Peyer's patch (tissue), 4 donors: ENCODE measurements at regions not wholly inside any gene's neighbourhood (a gene's known extent, or its start where the extent isn't known, plus 50 kb on each side); places are given as distances from the start of the nearest gene placed in this dataset.
A peak's percentile ranks its signal among the peaks of the same experiment; 100 is the strongest.

Experiments
- DNase-seq, 3 donors: peaks; one replicate each; pipeline ENCODE4 v3.0.0-alpha.2; 2017 to 2019
- H3K27ac ChIP-seq, 4 donors: fragments of 200-600 bp; sonication (generic); one replicate each; pipeline ENCODE4 v1.5.1; 2016 to 2019
- H3K27me3 ChIP-seq, 2 donors: fragments of 200-600 bp; sonication (generic); one replicate each; pipeline ENCODE4 v1.5.1; 2019
- H3K36me3 ChIP-seq, 3 donors: fragments of 200-600 bp; sonication (generic); one replicate each; pipeline ENCODE4 v1.5.1; 2016 to 2019
- H3K4me1 ChIP-seq, 4 donors: fragments of 200-600 bp; sonication (generic); one replicate each; pipeline ENCODE4 v1.5.1; 2016 to 2019
- H3K4me3 ChIP-seq, 4 donors: fragments of 200-600 bp; sonication (generic); 1 replicate in 3 of 4; 2 replicates in 1 of 4; pipeline ENCODE4 v1.5.1; 2016 to 2019; ENCODE audit warnings: mild to moderate bottlenecking in 1 of 4
- H3K9me3 ChIP-seq, 4 donors: fragments of 200-600 bp; sonication (generic); one replicate each; pipeline ENCODE4 v1.5.1; 2016 to 2019; ENCODE audit warnings: mild to moderate bottlenecking in 1 of 4
- CTCF ChIP-seq, 6 experiments: fragments of 450-650 bp in 4 of 6; fragments of 200-600 bp in 2 of 6; sonication (generic) in 1 of 6; IDR thresholded peaks; one replicate each; pipeline ENCODE4 v1.5.1; 2017 to 2019; ENCODE audit warnings: antibody characterized with exemption in 6 of 6, mild to moderate bottlenecking in 3 of 6, moderate library complexity in 1 of 6
- POLR2A ChIP-seq, 2 donors: fragments of 450-650 bp; IDR thresholded peaks; one replicate each; pipeline ENCODE4 v1.5.1; 2017; ENCODE audit warnings: antibody characterized with exemption in 2 of 2, mild to moderate bottlenecking in 2 of 2, moderate library complexity in 2 of 2

GRCh38 chr2:217656316-217656715 is 346.5 kb downstream of the TNS1 start:
- Histone ChIP-seq H3K27me3 (no peaks in the 10 kb centered on the region), H3K9me3 (no peaks in the 10 kb centered on the region), H3K4me1 (no peaks in the 10 kb centered on the region), H3K4me3 (no peak overlapping the region), H3K36me3 (no peaks in the 10 kb centered on the region), H3K27ac (no peak overlapping the region)
- DNase-seq, result no peak
- TF ChIP-seq CTCF (IDR thresholded peaks at IDR 0.05) (no peak), POLR2A (IDR thresholded peaks at IDR 0.05) (no peak)

GRCh38 chr2:217655651-217656050 is 347.1 kb downstream of the TNS1 start:
- Histone ChIP-seq H3K36me3 (no peaks in the 10 kb centered on the region), H3K27ac (no peak overlapping the region), H3K27me3 (no peaks in the 10 kb centered on the region), H3K9me3 (no peaks in the 10 kb centered on the region), H3K4me1 (no peaks in the 10 kb centered on the region), H3K4me3 (no peak overlapping the region)
- TF ChIP-seq CTCF (IDR thresholded peaks at IDR 0.05) (no peak), POLR2A (IDR thresholded peaks at IDR 0.05) (no peak)
- DNase-seq, result no peak

GRCh38 chr2:217654168-217654567 is 348.6 kb downstream of the TNS1 start:
- Histone ChIP-seq H3K4me3 (no peak overlapping the region), H3K4me1 (no peaks in the 10 kb centered on the region), H3K27me3 (no peaks in the 10 kb centered on the region), H3K36me3 (no peaks in the 10 kb centered on the region), H3K27ac (no peak overlapping the region), H3K9me3 (no peaks in the 10 kb centered on the region)
- TF ChIP-seq CTCF (IDR thresholded peaks at IDR 0.05) (no peak), POLR2A (IDR thresholded peaks at IDR 0.05) (no peak)
- no peak for DNase-seq

- TF ChIP-seq POLR2A (IDR thresholded peaks at IDR 0.05), result no peak
- no peak for TF ChIP-seq CTCF (IDR thresholded peaks at IDR 0.05)
- DNase-seq, result peak in 2 of 3 donors; percentile 17 to 50
Measured at GRCh38 chr2:217652761-217653639, 349.8 kb downstream of the TNS1 start.

GRCh38 chr2:217650716-217651360 is 352.0 kb downstream of the TNS1 start:
- H3K36me3 ChIP-seq, result no peaks in the 10 kb centered on the region
- H3K27me3 ChIP-seq, result no peaks in the 10 kb centered on the region
- no peaks in the 10 kb centered on the region for H3K4me1 ChIP-seq
- no peak for TF ChIP-seq POLR2A (IDR thresholded peaks at IDR 0.05)
- TF ChIP-seq CTCF (IDR thresholded peaks at IDR 0.05), result peak in 4 of 6 experiments; percentile 42 to 53 (median 46)
- H3K4me3 ChIP-seq, result no peak overlapping the region
- no peaks in the 10 kb centered on the region for H3K9me3 ChIP-seq
- H3K27ac ChIP-seq, result no peak overlapping the region
- no peak for DNase-seq

More at GRCh38 chr2:217652761-217653639, 349.8 kb downstream of the TNS1 start:
- Histone ChIP-seq H3K27me3 (no peaks in the 10 kb centered on the region), H3K36me3 (no peaks in the 10 kb centered on the region), H3K4me1 (no peaks in the 10 kb centered on the region), H3K9me3 (no peaks in the 10 kb centered on the region), H3K4me3 (no peak overlapping the region), H3K27ac (peak overlapping the region in 3 of 4 donors; percentile 8 to 40 (median 25))
